HG02938 (cell line): ENCODE measurements at regions not wholly inside any gene's neighbourhood (a gene's known extent, or its start where the extent isn't known, plus 50 kb on each side); places are given as distances from the start of the nearest gene placed in this dataset.
"Not testable (repeated sequence)": the region's sequence is repeated elsewhere in the genome, so short reads cannot be mapped to it uniquely, and the experiment has no call there.

ENCODE experiments used
- ATAC-seq: cut with Tn5 transposase; IDR thresholded peaks from one replicate; pipeline ENCODE4 v1.9.1; 2021; ENCODE audit warnings: mild to moderate bottlenecking, moderate library complexity; ENCODE audit not compliant: unreplicated experiment

GRCh38 chrX:113157496-113157895 lies 316.9 kb upstream of the AMOT start:
- no peak for ATAC-seq

DNA sequence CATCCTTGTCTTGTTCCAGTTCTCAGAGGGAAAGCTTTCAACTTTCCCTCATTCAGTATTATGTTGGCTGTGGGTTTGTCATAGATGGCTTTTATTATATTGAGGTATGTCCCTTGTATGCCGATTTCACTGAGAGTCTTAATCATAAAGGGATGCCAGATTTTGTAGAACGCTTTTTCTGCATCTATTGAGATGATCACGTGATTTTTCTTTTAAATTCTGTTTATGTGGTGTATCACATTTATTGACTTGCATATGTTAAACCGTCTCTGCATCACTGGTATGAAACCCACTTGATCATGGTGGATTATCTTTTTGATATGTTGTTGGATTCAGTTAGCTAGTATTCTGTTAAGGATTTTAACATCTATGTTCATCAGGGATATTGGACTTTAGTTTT lies 313.7 kb upstream of the AMOT start:
- ATAC-seq, result not testable (repeated sequence)

GRCh38 chrX:113136836-113137235 lies 296.2 kb upstream of the AMOT start:
- ATAC-seq, result no peak

GRCh38 chrX:113133316-113133715 lies 292.7 kb upstream of the AMOT start:
- no peak for ATAC-seq

- no peak for ATAC-seq
These were observed 284.1 kb upstream of the AMOT start for GRCh38 chrX:113124693-113125092.

DNA sequence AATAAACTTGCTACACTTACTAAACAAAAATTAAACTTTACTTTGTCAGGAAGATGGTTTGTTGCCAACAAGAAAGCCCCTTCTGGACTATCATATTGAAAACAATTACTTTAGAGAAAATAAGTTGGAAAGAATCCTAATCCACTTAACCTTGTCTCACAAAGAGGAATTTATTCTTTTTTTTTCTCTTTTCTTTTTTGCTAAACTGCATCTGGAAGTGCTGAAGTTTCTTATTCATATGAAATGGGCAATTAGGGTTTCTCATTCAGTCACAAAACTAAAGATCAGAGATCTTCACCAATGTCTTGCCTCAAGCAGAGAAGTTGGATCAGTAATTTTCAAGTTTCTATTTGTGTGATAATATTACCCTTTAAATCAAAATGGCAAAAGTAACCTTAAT lies 234.9 kb upstream of the AMOT start:
- ATAC-seq, result no peak

DNA sequence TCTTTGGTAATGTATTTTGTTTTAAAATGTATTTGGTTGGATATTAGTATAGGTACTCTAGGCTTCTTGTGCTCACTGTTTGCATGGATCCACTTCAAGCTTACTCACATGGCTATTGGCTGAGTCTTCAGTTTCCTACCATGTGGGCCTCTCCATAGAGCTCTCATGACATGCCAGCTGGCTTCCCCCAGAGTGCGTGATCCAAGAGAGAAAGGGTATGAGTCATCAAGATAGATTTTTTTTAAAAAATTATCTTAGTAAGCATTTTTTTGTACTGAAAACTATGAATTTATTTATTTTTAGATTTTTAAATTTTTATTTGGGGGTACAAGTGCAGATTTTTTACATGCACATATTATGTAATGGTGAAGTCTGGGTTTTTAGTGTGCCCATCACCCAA lies 219.1 kb upstream of the AMOT start:
- no peak for ATAC-seq

DNA sequence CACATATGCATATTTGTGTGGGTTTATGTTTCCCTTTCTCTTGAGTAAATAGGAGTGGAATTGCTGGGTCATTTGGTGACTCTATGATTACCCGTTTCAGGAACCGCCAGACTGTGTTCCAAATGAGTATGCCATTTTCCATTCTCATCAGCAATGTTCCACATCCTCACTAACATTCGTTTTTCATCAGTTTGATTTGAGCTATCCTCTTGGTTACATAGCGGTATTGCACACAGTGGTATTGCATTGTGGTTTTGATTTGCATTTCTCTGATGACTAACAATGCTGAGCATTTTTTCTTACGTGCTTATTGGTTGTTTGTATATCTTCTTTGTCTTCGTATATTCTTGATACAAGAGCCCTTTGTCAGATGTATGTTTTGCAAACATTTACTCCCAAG lies 218.0 kb upstream of the AMOT start:
- ATAC-seq, result no peak

DNA sequence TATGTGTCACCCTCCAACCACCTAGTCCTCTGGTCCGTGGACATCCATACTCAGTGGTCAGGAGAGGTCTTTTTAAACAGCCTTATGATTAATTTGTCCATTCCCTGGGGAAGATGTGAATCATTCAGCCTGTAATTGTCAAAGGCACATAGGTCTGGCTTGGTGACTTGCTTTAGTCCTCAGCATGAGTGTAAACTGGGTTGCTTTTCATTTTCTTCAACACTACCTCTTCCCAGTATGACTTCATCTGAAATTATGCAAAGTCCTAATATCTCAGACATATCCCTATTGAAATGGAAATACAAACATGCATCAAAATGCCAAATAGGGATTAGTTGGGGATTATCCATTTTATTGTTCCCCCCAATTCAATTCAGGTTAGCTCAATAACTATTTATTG lies 208.3 kb upstream of the AMOT start:
- no peak for ATAC-seq

DNA sequence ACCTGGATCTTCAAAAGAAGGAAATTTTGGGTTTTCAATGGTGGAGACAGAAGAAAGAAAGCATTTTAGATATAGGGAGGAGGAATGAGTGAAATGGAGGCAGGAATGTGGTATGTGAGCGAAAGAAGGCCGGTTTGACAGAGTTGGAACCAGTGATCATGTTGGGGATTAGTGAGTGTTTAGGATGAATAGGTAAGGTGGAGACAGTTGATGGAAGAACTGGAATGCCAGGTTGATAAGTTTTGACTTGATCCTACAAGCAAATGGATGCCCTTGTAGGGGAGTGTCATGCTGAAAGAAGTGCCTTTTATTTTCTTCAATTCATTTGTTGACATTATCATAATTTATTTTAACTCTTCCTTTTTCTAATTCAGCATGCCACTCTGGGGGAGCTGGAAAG lies 207.8 kb upstream of the AMOT start:
- ATAC-seq, result no peak

DNA sequence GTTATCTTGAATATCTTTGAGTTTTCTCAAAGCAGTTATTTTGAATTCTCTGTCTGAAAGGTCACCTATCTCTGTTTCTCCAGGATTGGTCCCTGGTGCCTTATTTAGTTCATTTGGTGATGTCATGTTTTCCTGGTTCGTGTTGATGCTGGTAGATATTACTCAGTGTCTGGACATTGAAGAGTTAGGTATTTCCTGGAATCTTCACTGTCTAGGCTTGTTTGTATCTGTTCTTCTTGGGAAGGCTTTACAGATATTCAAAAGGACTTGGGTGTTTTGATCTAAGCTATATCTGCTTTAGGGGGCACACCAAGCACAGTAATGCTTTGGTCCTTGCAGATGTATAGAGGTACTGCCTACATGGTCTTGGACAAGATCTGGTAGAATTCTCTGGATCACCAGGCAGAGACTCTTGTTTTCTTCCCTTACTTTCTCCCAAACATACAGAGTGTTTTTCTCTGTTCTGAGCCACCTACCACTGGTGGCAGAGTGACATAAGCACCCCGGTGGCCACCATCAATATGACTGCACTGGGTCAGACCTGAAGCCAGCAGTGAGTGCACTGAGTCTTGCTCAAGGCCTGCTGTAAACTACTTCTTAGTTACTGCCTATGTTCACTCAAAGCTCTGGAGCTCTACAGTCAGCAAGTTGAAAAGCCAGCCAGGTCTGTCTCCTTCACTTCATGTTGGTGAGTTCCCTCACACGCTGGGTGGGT lies 193.5 kb upstream of the AMOT start:
- no peak for ATAC-seq

DNA sequence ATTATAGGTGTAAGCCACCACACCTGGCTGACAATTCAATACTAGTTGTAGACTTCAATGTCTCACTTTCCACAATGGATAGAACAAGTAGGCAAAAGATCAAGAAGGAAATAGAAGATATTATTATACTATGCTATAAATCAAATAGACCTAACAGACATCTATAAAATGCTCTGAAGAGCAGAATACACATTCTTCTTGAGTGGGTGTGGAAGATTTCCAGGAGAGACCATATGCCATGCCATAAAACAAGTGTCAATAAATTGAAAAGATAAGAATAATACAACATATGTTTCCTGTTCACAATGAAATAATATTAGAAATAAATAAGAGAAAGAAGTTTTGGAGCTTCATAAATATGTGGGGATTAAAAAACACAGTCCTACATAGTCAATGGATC lies 179.3 kb upstream of the AMOT start:
- no peak for ATAC-seq

DNA sequence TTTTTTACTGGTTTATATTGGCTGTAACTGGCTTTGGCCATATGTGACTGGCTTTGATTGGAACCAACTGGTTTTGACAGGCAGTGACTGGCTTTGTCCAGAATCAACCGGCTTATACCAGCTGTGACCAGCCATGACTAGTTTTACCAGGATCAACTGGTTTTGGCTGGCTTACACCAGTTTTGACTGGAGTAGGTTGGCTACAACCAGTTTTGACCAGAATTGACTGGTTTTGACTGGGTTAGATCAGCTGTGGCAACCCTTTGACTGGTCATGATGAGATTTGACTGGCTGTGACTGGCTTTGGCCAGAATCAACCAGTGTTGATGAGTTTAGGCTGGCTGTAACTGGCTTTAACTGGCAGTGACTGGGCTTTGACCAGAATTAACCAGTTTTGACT lies 169.2 kb upstream of the AMOT start:
- ATAC-seq, result no peak

- ATAC-seq, result no peak
These were observed 168.4 kb upstream of the AMOT start for GRCh38 chrX:113009029-113009428.

GRCh38 chrX:113001836-113002235 lies 161.2 kb upstream of the AMOT start:
- ATAC-seq, result no peak

GRCh38 chrX:112997991-112998390 lies 157.4 kb upstream of the AMOT start:
- no peak for ATAC-seq

DNA sequence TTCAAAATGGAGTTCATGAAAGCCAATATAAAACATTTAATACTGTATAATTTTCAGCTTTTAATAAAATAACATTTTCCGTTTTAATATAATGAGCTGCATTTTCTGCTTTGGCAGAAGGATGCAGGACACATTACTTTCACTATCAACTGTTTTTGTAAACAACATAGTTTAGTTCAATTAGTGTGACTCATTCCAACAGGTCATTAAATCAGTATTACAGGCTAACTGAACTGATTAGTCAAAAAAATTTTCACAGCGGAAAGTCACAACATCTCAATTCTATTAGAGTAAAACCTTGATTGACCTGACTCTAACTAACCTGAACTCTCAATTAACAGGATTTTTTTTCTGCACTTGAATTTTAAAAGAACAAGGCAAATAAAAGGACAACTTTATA lies 151.2 kb upstream of the AMOT start:
- ATAC-seq, result no peak

DNA sequence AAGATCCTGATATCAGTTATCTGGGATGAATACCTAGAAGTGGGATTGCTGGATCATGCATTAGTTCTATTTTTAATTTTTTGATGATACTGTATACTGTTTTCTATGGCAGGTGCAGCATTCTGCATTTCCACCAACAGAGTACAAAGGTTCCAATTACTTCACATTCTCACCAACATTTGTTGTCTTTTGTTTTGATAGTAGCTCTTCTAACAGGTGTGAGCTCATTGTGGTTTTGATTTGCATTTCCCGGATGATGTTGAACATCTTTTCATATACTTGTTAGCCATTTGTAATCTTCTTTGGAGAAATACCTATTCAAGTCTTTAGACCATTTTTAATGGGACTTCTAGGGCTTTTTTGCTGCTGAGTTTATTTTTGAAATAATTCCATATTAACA lies 139.2 kb upstream of the AMOT start:
- ATAC-seq, result no peak

DNA sequence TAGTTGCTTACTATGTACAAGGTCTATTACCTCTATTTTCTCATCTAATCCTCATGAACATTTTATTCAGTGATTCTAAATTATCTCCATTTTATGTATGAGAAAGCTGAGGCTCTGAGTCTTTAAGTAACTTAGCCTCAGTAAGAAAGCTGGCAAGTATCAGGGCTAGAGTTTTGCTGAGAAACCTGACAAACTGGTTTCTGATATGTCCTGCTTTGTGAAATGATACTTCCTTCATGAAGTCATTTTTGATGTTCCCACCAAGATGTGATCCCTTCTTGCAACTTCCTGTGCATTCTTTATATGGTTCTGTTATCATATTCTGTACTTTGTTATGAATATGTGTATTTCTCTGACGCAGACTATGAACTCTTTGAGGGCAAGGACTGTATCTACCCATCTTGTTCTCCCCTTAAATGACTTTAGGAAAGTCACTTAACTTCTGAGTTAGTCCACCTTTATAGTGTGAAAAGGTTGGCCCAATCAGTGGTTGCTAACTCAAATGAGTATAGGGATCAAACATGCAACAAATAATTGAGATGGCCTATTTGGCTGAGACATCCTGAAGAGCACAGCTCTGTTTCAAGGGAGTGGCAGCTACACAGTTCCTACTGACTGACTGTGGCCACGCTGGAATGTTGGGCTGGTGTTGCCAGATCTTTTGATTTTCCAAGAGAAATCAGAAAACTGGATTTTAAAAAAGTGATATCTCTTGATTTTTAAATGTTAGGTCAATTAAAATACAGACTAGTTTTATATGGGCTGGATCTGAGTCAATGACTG lies 127.9 kb upstream of the AMOT start:
- ATAC-seq, result no peak

- no peak for ATAC-seq
These were observed 127.3 kb upstream of the AMOT start for GRCh38 chrX:112967903-112968302.

- ATAC-seq, result no peak
These were observed 126.7 kb upstream of the AMOT start for GRCh38 chrX:112967341-112967740.

DNA sequence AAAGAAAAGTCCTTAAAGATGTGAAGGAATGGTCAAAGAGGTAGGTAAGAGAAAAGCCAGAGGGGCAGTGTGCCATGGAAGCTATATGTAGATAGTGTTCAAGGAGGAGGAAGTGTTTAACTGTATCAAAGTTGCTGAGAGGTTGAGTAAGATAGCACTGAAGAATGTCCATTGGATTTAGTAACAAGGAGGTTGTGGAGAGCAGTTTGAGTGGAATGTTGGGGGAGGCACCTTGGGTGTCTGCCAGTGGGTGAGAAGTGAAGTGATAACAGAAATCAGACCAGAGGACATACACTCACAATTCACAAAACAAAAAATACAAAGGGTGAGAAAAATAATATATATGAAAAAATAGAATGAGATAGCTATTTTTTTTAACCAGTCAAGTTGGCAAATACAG lies 121.3 kb upstream of the AMOT start:
- ATAC-seq, result no peak
